ENCODE measurements at regions not wholly inside any gene's neighbourhood (a gene's known extent, or its start where the extent isn't known, plus 50 kb on each side); places are given as distances from the start of the nearest gene placed in this dataset.

- H3K36me3 ChIP-seq (ENCODE audit: insufficient read depth, low read length), result no peaks in the 10 kb centered on the region
- H3K9me3 ChIP-seq (ENCODE audit: low read length), result no peaks in the 10 kb centered on the region
- no peak overlapping the region for H3K9ac ChIP-seq (ENCODE audit: low read length)
- no peak overlapping the region for H3K4me2 ChIP-seq (ENCODE audit: low read length)
- no peak overlapping the region for H3K4me3 ChIP-seq (ENCODE audit: low read length)
- no peaks in the 10 kb centered on the region for H3K79me2 ChIP-seq (replicated peaks; ENCODE audit: insufficient read depth, low read length)
- H3K27ac ChIP-seq (ENCODE audit: low read length), result no peak overlapping the region
- no peaks in the 10 kb centered on the region for H3F3A ChIP-seq (ENCODE audit: insufficient read depth, low read length, poor library complexity, severe bottlenecking)
- H2AFZ ChIP-seq (ENCODE audit: low read depth, low read length), result no peak overlapping the region
- no peaks in the 10 kb centered on the region for H3K9me2 ChIP-seq (ENCODE audit: insufficient read depth, low read length)
- TF ChIP-seq TAF1 (IDR thresholded peaks at IDR 0.05; ENCODE audit: low read depth) (no peak), EP300 (conservative IDR thresholded peaks at IDR 0.05; ENCODE audit: poor library complexity, severe bottlenecking) (no peak), RAD21 (conservative IDR thresholded peaks at IDR 0.05) (no peak), SMC3 (conservative IDR thresholded peaks at IDR 0.05; ENCODE audit: poor library complexity) (no peak), REST (IDR thresholded peaks at IDR 0.05; ENCODE audit: borderline replicate concordance) (no peak), EZH2 (IDR thresholded peaks at IDR 0.05; ENCODE audit: borderline replicate concordance, insufficient read depth, low read length, poor library complexity, severe bottlenecking) (no peak), CTCF (IDR thresholded peaks at IDR 0.05; ENCODE audit: poor library complexity, severe bottlenecking) (no peak), POLR2AphosphoS5 (IDR thresholded peaks at IDR 0.05) (no peak), MXI1 (conservative IDR thresholded peaks at IDR 0.05; ENCODE audit: poor library complexity, severe bottlenecking) (no peak)
- no peaks in the 10 kb centered on the region for H4K20me1 ChIP-seq (ENCODE audit: insufficient read depth)
- H3K27me3 ChIP-seq (ENCODE audit: insufficient read depth, low read depth, low read length), result no peaks in the 10 kb centered on the region
Measured at GRCh38 chr12:60281522-60281921, 685.7 kb downstream of the SLC16A7 start.

GRCh38 chr12:60290532-60290931, 694.7 kb downstream of the SLC16A7 start:
- H3K9me2 ChIP-seq (ENCODE audit: insufficient read depth, low read length), result no peaks in the 10 kb centered on the region
- no peak overlapping the region for H3K4me2 ChIP-seq (ENCODE audit: low read length)
- no peaks in the 10 kb centered on the region for H4K20me1 ChIP-seq (ENCODE audit: insufficient read depth)
- no peaks in the 10 kb centered on the region for H3K9me3 ChIP-seq (ENCODE audit: low read length)
- no peaks in the 10 kb centered on the region for H3F3A ChIP-seq (ENCODE audit: insufficient read depth, low read length, poor library complexity, severe bottlenecking)
- TF ChIP-seq SMC3 (conservative IDR thresholded peaks at IDR 0.05; ENCODE audit: poor library complexity) (no peak), RAD21 (conservative IDR thresholded peaks at IDR 0.05) (no peak), EP300 (conservative IDR thresholded peaks at IDR 0.05; ENCODE audit: poor library complexity, severe bottlenecking) (no peak), CTCF (IDR thresholded peaks at IDR 0.05; ENCODE audit: poor library complexity, severe bottlenecking) (no peak), POLR2AphosphoS5 (IDR thresholded peaks at IDR 0.05) (no peak), TAF1 (IDR thresholded peaks at IDR 0.05; ENCODE audit: low read depth) (no peak), REST (IDR thresholded peaks at IDR 0.05; ENCODE audit: borderline replicate concordance) (no peak), EZH2 (IDR thresholded peaks at IDR 0.05; ENCODE audit: borderline replicate concordance, insufficient read depth, low read length, poor library complexity, severe bottlenecking) (no peak), MXI1 (conservative IDR thresholded peaks at IDR 0.05; ENCODE audit: poor library complexity, severe bottlenecking) (no peak)
- no peak overlapping the region for H3K9ac ChIP-seq (ENCODE audit: low read length)
- no peaks in the 10 kb centered on the region for H3K79me2 ChIP-seq (replicated peaks; ENCODE audit: insufficient read depth, low read length)
- H3K36me3 ChIP-seq (ENCODE audit: insufficient read depth, low read length), result no peaks in the 10 kb centered on the region
- H3K27me3 ChIP-seq (ENCODE audit: insufficient read depth, low read depth, low read length), result no peaks in the 10 kb centered on the region
- no peak overlapping the region for H2AFZ ChIP-seq (ENCODE audit: low read depth, low read length)
- H3K27ac ChIP-seq (ENCODE audit: low read length), result no peak overlapping the region
- no peak overlapping the region for H3K4me3 ChIP-seq (ENCODE audit: low read length)

Measured in neural cell (in vitro differentiated cells).